ENCODE measurements at regions not wholly inside any gene's neighbourhood (a gene's known extent, or its start where the extent isn't known, plus 50 kb on each side); places are given as distances from the start of the nearest gene placed in this dataset.
"Not testable (repeated sequence)": the region's sequence is repeated elsewhere in the genome, so short reads cannot be mapped to it uniquely, and the experiment has no call there.

DNA sequence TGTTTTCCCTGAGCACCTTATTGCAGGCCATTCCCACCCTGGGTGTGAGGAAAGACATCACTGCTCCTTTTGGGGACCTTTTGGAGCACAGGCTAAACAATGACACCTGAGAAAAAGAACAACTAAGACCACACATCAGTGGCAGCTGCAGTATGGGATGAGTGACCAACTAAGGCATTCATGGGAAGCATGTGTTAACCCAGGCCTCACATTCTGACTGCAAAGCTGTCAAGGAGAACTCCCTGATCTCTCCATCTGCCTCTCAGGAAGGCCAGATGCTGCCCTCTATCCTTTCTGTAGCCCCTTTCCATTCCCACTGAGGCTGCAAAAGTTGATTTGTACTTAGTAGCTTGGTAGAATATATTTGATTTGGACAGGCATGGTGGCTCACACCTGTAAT lies 130.5 kb upstream of the FOXN2 start:
- DNase-seq: no peak

GRCh38 chr2:48187503-48187902 lies 127.0 kb upstream of the FOXN2 start:
- DNase-seq: no peak

DNA sequence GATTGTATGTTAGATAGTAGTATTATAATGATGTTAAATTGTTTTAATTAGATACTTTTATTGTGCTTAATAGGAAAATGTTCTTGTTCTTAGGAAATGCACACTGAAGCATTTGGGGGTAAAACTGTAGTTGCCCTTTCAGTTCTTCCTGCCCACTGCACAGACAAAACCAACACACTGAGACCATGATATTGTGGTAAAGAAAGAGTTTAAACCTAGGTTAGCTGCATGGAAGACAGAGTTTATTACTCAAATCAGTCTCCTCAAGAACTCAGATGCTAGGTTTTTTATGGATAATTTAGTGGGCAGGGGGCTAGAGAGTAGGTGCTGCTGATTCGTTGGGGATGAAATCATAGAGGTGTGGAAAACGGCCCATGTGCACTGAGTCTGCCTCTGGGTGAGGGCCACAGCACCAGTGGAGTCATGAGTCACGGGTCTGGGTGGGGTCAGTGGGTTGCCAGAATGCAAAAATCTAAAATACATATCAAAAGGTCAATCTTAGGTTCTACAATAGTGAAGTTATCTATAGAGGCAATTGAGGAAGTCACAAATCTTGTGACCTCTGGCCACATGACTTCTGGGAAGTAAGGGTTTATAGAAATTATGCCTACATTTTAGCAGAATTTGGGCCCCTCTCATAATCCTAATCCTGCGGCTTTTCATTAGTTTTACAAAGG lies 124.8 kb upstream of the FOXN2 start:
- DNase-seq: no peak

- DNase-seq: no peak
Measured at GRCh38 chr2:48190230-48190629, 124.3 kb upstream of the FOXN2 start.

- no peak for DNase-seq
Measured at GRCh38 chr2:48194641-48195040, 119.8 kb upstream of the FOXN2 start.

DNA sequence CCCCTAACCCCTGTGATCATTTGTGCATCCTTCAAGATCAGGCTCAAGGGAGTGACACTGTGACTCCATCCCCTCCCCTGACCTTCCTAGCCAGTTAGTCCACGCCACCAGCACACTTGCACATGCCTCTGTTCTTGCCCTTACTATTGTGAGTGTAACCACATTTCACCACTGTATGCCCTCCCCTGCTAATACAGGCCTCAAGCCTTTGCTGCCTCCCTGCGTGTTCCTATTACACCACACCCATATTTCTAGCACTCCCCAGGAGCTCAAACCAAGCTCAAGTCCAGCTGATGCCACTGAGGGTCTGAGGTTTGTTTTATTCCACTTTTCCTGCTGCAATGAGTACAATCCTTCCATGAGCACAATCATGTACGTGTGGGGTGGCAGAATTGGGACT lies 119.3 kb upstream of the FOXN2 start:
- no peak for DNase-seq

DNA sequence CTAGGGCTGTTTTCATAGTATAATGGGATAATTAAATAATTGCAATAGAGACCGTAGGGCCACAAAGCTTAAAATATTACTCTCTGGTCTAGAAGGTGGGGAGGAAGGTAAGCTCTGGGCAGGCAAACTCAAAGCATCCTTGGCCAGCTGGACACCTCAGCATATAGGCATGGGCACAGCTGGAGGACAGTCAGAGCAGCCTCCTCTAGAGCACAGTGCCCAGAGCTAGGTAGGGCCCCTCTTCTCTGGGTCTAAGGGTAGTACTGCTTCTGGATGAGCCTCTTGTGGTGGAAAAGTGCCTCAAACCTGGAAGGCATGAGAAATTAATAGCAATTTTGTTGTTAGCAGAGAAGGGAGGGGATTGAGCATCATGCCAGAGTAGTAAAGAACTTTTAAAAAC lies 116.9 kb upstream of the FOXN2 start:
- DNase-seq: no peak

GRCh38 chr2:48198371-48198770 lies 116.1 kb upstream of the FOXN2 start:
- DNase-seq: no peak

- DNase-seq: no peak
Measured at GRCh38 chr2:48199070-48199469, 115.4 kb upstream of the FOXN2 start.

GRCh38 chr2:48200620-48201293 lies 113.7 kb upstream of the FOXN2 start:
- DNase-seq: no peak

DNA sequence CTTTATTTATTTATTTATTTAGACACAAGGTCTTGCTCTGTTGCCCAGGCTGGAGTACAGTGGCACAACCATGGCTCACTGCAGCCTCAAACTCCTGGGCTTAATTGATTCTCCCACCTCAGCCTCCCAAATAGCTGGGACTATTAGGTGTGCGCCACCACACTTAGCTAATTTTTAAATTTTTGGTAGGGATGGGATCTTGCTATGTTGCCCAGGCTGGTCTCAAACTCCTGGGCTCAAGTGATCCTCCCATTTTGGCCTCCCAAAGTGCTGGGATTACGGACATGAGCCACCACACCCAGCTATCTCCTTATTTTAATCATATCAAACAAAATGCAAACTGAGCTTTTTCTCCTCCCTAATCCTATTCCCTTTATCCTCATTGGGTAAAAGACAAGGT lies 113.0 kb upstream of the FOXN2 start:
- DNase-seq: not testable (repeated sequence)

GRCh38 chr2:48202863-48203642 lies 111.4 kb upstream of the FOXN2 start:
- DNase-seq: no peak

GRCh38 chr2:48203668-48204067 lies 110.8 kb upstream of the FOXN2 start:
- no peak for DNase-seq

DNA sequence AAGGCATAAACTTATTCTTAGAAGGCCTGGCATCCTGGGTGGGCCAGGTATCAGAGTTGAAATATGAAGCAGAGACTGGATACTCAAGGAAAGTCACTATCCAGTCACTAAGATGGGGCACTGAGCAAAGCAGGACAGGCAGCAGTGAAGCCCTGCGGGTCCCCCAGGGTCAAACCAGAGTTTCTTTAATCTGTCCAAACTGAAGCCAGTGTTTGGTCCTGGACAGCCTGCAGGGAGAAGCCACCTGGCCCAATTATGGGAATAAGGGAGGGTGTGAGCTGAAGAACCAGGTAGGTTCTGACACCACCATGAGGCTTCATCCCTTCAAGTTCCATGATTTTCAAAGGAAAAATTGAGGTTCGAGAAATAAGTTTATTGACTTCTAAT lies 109.7 kb upstream of the FOXN2 start:
- DNase-seq: peak in 1 of 58 donors; percentile 27

DNA sequence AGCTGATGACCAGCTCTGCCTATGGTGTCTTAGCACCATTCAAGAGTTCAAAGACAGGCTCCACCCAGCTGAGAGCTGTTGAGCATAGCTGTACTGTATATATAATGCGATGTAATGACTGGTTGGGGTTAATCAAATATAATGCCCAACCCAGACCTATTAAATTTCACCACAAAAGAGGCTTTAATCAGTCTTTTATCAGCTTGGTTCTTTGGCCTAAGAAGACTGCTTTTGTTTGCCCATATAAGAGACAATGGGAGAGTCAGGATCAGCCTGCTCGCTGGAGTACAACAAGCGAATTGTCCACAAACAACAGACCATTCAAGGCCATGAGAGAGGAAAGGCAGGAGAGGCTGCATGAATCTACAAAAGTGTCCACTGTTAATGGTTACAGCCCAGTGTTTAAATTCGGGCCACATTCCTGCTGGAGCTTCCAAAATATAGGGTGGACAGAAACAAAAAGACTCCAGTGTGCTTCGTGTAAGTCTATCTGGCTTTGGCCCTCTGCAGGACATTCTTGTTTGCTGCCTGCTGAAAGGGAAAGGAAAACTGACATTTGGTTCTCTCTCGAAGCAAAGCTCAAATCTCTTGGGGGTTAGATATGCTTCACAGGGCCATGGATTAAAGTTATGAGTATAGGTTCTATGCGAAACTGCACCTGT lies 109.2 kb upstream of the FOXN2 start:
- DNase-seq: peak in 52 of 58 donors; percentile 8 to 96 (median 66)

DNA sequence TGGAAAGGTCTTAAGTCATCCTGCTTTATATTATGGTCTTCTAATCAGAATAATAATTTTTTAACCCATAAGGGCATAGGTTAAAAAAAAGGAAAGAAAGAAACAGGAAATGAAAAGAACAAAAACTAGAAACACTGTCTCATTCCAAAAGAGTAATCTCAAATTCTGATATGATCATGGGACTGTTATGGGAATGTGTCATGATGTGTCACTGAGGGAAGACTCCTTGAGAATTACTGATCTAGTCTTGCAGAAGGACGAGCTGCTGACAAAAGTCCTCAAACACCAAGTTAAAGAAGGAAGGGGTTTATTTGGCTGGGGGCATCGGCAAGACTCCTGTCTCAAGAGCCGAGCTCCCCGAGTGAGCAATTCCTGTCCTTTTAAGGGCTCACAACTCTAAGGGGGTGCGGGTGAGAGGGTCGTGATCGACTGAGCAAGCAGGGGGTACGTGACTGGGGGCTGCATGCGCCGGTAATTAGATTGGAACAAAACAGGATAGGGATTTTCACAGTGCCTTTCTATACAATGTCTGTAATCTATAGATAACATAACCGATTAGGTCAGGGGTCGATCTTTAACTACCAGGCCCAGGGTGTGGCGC lies 108.3 kb upstream of the FOXN2 start:
- not testable (repeated sequence) for DNase-seq

- DNase-seq: no peak
Measured at GRCh38 chr2:48207201-48207641, 107.3 kb upstream of the FOXN2 start.

- DNase-seq: no peak
Measured at GRCh38 chr2:48207851-48208250, 106.6 kb upstream of the FOXN2 start.

GRCh38 chr2:48209214-48209885 lies 105.1 kb upstream of the FOXN2 start:
- DNase-seq: no peak

- no peak for DNase-seq
Measured at GRCh38 chr2:48210189-48210588, 104.3 kb upstream of the FOXN2 start.

DNA sequence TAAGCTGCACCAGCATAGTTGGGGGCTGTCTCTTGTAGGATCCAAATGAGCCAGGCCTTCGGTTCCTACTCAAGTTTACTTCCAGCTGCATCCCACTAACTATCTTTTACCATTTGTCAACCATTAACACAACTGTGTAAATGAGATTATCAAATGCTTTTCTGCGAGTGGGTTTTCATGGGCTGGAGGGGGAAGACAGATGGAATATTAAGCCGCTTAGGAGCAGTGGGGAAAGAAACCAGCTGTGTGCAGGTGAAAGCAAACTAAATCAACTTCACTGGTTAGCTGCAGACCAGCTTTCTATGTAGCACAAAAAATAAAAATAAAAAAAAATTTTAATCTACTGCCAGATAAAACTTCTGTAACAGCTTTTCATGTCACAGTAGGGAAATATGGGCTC lies 100.8 kb upstream of the FOXN2 start:
- no peak for DNase-seq
